T-helper 2 cell treated with Interferon-gamma antibody and Interleukin-4, amounts not matched to agents 5 μg/mL and 100 μg/mL, for 36 hours (primary cell): ENCODE measurements at regions not wholly inside any gene's neighbourhood (a gene's known extent, or its start where the extent isn't known, plus 50 kb on each side); places are given as distances from the start of the nearest gene placed in this dataset.
"Not testable (repeated sequence)": the region's sequence is repeated elsewhere in the genome, so short reads cannot be mapped to it uniquely, and the experiment has no call there.

ENCODE experiments used
- DNase-seq: peaks from one replicate; pipeline ENCODE4 v3.0.0; 2021; ENCODE audit warnings: low spot score
- H3K27ac Mint-ChIP-seq: one replicate; pipeline ENCODE4 v1.8.0; 2021; ENCODE audit warnings: mild to moderate bottlenecking, mixed read lengths
- H3K27me3 Mint-ChIP-seq: one replicate; pipeline ENCODE4 v1.8.0; 2021; ENCODE audit warnings: low read depth, mixed read lengths
- H3K36me3 Mint-ChIP-seq: one replicate; pipeline ENCODE4 v1.8.0; 2021; ENCODE audit warnings: low read depth, mixed read lengths
- H3K4me1 Mint-ChIP-seq: one replicate; pipeline ENCODE4 v1.8.0; 2021; ENCODE audit warnings: low read depth, mixed read lengths
- H3K4me3 Mint-ChIP-seq: one replicate; pipeline ENCODE4 v1.8.0; 2022; ENCODE audit warnings: mild to moderate bottlenecking, moderate library complexity, mixed read lengths
- H3K9me3 Mint-ChIP-seq: one replicate; pipeline ENCODE4 v1.8.0; 2021; ENCODE audit warnings: mixed read lengths

GRCh38 chr10:2893991-2894390, 173.4 kb upstream of the PFKP start:
- H3K4me1 Mint-ChIP-seq = peaks cover 7% of the 10 kb centered on the region
- H3K9me3 Mint-ChIP-seq = no peaks in the 10 kb centered on the region
- no peaks in the 10 kb centered on the region for H3K36me3 Mint-ChIP-seq
- DNase-seq = no peak
- peaks cover 7% of the 10 kb centered on the region for H3K27me3 Mint-ChIP-seq
- H3K27ac Mint-ChIP-seq = no peak overlapping the region
- no peak overlapping the region for H3K4me3 Mint-ChIP-seq

DNA sequence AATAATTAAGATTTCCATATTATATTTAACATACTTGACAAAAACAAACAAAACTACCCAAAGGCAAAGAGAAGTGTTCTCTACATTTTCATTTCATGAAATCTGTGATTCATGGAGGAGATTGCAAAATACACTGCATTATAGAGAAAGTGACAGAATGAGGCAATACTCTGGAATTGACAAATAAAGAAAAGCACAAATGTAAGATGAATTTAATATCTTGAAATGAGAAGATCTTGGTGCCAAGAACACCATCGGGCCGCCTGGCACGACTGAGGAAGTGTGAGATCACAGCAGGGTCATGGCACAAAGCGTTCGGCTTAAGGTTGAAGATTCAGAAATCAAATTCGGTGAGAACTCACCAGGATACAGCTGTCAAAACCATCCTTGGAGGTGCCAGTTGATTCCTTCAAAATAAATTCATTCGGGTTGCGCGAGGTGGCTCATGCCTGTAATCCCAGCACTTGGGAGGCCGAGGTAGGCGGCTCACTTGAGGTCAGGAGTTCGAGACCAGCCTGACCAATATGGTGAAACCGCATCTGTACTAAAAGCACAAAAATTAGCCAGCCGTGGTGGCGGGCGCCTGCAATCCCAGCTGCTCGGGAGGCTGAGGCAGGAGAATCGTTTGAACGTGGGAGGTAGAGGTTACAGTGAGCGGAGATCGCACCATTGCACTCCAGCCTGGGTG, 174.0 kb upstream of the PFKP start:
- H3K27me3 Mint-ChIP-seq = peaks cover 7% of the 10 kb centered on the region
- H3K27ac Mint-ChIP-seq = no peak overlapping the region
- no peak overlapping the region for H3K4me3 Mint-ChIP-seq
- peaks cover 7% of the 10 kb centered on the region for H3K4me1 Mint-ChIP-seq
- no peaks in the 10 kb centered on the region for H3K9me3 Mint-ChIP-seq
- DNase-seq = no peak
- H3K36me3 Mint-ChIP-seq = no peaks in the 10 kb centered on the region

DNA sequence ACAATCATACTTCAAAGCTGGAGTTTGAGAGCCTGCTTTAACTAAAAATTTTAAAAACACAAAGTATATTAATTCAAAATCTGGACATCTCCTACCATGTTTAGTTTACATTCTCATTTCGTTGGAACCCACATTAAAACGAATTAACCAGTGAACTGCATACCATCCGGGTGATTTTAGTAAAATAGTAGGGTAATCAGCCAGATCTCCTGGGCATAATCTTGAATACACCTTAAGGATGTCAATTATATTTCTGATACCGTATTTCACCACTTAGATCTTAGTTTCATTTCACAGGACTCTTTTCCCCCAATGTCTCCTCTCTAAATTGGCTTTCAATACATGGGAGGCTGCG, 175.6 kb upstream of the PFKP start:
- Mint-ChIP-seq H3K4me1 (peaks cover 2% of the 10 kb centered on the region), H3K4me3 (no peak overlapping the region), H3K9me3 (no peaks in the 10 kb centered on the region), H3K27me3 (peaks cover 6% of the 10 kb centered on the region), H3K36me3 (no peaks in the 10 kb centered on the region), H3K27ac (no peak overlapping the region)
- no peak for DNase-seq

GRCh38 chr10:2891073-2891769, 176.1 kb upstream of the PFKP start:
- no peaks in the 10 kb centered on the region for H3K9me3 Mint-ChIP-seq
- peaks cover 6% of the 10 kb centered on the region for H3K27me3 Mint-ChIP-seq
- H3K27ac Mint-ChIP-seq = no peak overlapping the region
- peaks cover 2% of the 10 kb centered on the region for H3K4me1 Mint-ChIP-seq
- no peak for DNase-seq
- no peaks in the 10 kb centered on the region for H3K36me3 Mint-ChIP-seq
- no peak overlapping the region for H3K4me3 Mint-ChIP-seq

DNA sequence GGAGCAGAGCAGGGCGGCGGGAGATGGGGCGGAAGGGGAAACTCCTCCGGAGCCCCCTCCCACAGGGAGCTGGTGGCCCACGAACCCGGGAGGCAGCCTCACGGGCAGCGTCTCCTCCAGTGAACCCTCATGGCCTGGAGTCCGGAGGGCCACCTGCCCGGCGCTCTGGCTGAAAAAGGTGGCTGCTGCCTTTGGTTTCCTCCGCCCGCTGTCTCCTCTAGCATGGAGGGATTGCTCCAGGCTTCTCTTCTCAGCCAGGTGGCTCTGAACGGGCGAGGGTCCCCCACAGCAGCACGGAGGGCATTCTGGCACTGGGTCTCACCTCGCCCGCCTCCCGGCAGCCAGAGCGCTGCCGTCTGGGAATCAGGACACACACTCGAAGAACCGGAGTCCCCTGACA, 177.3 kb upstream of the PFKP start:
- no peaks in the 10 kb centered on the region for H3K9me3 Mint-ChIP-seq
- H3K27me3 Mint-ChIP-seq = peaks cover 6% of the 10 kb centered on the region
- no peaks in the 10 kb centered on the region for H3K36me3 Mint-ChIP-seq
- no peak overlapping the region for H3K4me3 Mint-ChIP-seq
- no peak for DNase-seq
- H3K4me1 Mint-ChIP-seq = peaks cover 7% of the 10 kb centered on the region
- H3K27ac Mint-ChIP-seq = no peak overlapping the region

- DNase-seq = no peak
- no peak overlapping the region for H3K4me3 Mint-ChIP-seq
- no peaks in the 10 kb centered on the region for H3K9me3 Mint-ChIP-seq
- no peak overlapping the region for H3K27ac Mint-ChIP-seq
- peaks cover 7% of the 10 kb centered on the region for H3K4me1 Mint-ChIP-seq
- H3K36me3 Mint-ChIP-seq = no peaks in the 10 kb centered on the region
- H3K27me3 Mint-ChIP-seq = peaks cover 2% of the 10 kb centered on the region
Observed at GRCh38 chr10:2888403-2889004, 178.8 kb upstream of the PFKP start.

DNA sequence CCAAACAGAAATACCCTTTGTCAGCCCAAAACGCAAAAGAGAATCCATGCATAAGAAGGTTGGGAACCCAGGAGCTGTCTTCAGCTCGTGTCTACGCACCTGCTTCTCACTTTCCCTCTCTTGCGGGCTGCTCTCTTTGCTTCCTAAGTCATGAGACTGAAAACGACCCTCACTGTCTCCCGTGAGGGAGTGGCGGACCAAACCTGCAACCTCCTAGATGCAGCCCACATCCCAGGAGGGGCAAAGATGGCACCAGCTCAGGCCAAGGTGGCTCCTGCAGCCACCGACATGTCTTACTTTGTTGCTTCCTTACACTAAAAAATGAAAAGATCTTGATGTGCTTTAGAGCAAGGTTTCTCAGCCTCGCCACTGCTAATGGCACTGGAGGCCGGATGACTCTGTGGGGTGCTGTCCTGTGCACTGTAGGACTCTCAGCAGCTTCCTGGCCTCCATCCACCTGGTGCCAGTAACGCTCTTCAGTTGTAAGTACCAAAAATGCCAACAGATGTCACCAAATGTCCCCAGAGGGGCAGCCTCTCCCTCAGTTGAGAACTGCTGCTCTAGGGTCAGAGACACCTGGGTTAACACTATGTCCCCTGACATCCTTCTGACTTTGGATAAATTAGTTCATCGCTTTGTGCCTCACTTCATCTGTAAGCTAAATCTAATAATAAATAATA, 179.8 kb upstream of the PFKP start:
- H3K36me3 Mint-ChIP-seq = no peaks in the 10 kb centered on the region
- no peaks in the 10 kb centered on the region for H3K9me3 Mint-ChIP-seq
- peaks cover 2% of the 10 kb centered on the region for H3K27me3 Mint-ChIP-seq
- no peak for DNase-seq
- H3K27ac Mint-ChIP-seq = no peak overlapping the region
- H3K4me1 Mint-ChIP-seq = peaks cover 7% of the 10 kb centered on the region
- no peak overlapping the region for H3K4me3 Mint-ChIP-seq

DNA sequence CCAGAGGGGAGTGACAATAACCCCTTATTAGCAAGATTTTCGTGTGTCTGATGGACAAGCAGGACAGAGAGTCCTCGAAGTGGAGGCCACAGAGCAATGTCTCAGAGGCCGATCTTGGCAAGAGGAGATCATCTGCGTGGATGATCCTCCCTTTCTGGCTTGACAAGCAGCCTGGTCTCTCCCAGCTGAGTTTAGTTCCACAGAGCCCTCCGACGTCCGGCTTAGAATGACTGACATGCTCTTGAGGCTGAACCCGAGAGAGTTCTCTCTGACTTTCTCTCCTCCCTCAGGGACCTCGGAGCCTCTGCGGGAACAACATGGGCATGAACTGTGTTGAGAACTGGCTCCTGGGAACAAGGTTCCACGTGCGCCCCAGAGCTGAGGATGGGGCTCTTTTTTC, 180.7 kb upstream of the PFKP start:
- Mint-ChIP-seq H3K9me3 (no peaks in the 10 kb centered on the region), H3K36me3 (no peaks in the 10 kb centered on the region), H3K4me1 (peaks cover 7% of the 10 kb centered on the region), H3K27ac (no peak overlapping the region), H3K4me3 (no peak overlapping the region), H3K27me3 (peaks cover 2% of the 10 kb centered on the region)
- no peak for DNase-seq

GRCh38 chr10:2885288-2886278, 181.8 kb upstream of the PFKP start:
- H3K36me3 Mint-ChIP-seq = no peaks in the 10 kb centered on the region
- H3K27ac Mint-ChIP-seq = no peak overlapping the region
- H3K9me3 Mint-ChIP-seq = no peaks in the 10 kb centered on the region
- no peak overlapping the region for H3K4me3 Mint-ChIP-seq
- H3K27me3 Mint-ChIP-seq = peaks cover 7% of the 10 kb centered on the region
- H3K4me1 Mint-ChIP-seq = peaks cover 5% of the 10 kb centered on the region
- DNase-seq = no peak

GRCh38 chr10:2883983-2884540, 183.3 kb upstream of the PFKP start:
- H3K4me1 Mint-ChIP-seq, H3K27ac Mint-ChIP-seq, H3K36me3 Mint-ChIP-seq, DNase-seq, H3K4me3 Mint-ChIP-seq, H3K9me3 Mint-ChIP-seq, H3K27me3 Mint-ChIP-seq: not testable (repeated sequence)

DNA sequence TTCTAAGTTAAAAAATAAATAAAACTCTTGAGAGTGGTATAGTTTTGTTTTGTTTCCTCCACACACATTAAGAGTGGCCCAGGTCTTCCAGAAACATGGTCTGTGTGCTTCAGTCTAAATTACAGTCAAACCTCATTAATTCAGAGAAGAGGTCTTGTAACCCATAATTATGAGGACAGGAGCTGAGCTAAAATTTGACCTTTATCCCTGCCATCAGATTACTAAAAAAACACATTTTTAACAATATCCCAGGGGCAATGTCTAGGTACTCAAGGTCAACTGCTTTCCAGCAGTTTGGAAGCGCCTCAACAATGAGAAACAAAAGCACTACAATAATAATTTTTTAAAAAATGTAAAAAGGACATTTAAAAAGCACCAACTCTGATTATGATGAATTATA, 184.1 kb upstream of the PFKP start:
- Mint-ChIP-seq H3K36me3 (no peaks in the 10 kb centered on the region), H3K9me3 (no peaks in the 10 kb centered on the region), H3K4me3 (no peak overlapping the region), H3K27ac (no peak overlapping the region), H3K27me3 (peaks cover 8% of the 10 kb centered on the region), H3K4me1 (peaks cover 5% of the 10 kb centered on the region)
- no peak for DNase-seq

GRCh38 chr10:2882628-2883027, 184.7 kb upstream of the PFKP start:
- H3K9me3 Mint-ChIP-seq = no peaks in the 10 kb centered on the region
- H3K27ac Mint-ChIP-seq = no peak overlapping the region
- H3K27me3 Mint-ChIP-seq = peaks cover 8% of the 10 kb centered on the region
- no peaks in the 10 kb centered on the region for H3K36me3 Mint-ChIP-seq
- H3K4me1 Mint-ChIP-seq = peaks cover 5% of the 10 kb centered on the region
- DNase-seq = no peak
- no peak overlapping the region for H3K4me3 Mint-ChIP-seq
